ENCODE measurements at regions not wholly inside any gene's neighbourhood (a gene's known extent, or its start where the extent isn't known, plus 50 kb on each side); places are given as distances from the start of the nearest gene placed in this dataset.

DNA sequence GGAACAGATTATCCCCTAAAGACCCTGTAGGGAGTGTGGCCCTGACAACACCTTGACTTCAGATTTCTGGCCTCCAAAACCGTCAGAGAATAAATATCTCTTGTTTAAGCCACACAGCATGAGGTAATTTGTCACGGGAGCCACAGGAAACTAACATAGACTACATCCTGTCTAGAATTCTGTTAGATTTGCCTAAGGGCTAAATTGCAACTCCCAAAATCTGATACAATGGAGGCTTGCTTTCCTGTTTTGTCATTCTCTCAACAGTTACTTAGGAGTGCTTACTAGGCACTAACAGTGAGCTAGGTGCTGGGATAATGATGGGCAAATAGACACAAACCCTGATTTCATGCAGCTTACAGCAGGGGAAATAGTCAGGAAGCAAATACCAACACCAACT, 141.6 kb downstream of the MIS18A start:
- DNase-seq (no peak), ATAC-seq (no peak)
- intact Hi-C loops (cut with micrococcal nuclease): no loop called here

GRCh38 chr21:32136546-32136945, 142.3 kb downstream of the MIS18A start:
- intact Hi-C loops (cut with micrococcal nuclease): no loop called here
- no peak for DNase-seq
- ATAC-seq: no peak

DNA sequence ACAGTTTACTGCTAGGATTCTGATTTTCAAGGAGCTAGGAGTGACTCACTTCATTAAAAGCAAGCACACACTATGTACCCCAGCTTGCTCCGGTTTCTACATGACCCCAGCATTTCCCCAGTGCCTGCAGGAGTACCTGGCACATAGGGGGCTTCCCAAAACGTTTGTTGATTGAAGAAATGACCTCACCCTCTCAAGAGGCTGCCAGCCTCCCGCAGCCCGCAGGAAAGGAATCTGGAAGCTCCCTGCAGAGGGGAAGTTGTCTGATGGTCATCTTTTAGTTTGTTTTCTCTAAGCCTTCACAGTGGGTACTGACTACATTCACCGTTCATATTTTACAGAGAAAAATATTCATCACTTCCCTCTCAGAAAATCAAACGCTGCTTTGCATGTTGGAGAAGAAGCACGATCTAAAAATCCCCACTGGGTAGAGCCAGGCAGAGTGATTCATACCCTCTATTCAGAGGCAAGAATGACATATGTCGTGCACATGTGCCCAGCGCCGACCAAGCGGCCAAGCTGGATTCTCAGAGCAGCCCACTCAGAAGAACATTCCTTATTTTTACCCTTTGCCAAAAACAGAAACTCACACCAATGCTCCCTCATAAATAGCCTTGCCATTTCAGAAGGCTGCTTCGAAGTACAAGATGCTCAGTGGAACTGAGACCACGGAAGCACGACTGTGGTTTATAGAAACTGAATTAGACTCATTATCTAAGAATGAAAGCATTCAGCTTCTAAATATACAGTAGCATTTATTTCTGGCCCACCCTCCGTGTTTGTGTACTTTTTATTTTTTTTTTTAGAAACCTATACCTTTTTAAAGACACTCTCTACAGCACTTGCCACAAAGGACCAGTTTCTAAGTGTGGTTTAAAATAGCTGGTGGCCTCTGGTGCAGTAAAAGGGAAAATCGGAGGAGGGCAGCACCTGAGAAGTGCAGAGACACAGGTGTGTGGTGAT, 143.2 kb downstream of the MIS18A start:
- ATAC-seq (peak; percentile 21), DNase-seq (no peak)
- intact Hi-C loops (cut with micrococcal nuclease): no loop called here

- ATAC-seq (no peak), DNase-seq (no peak)
- intact Hi-C loops (cut with micrococcal nuclease): no loop called here
Measured at GRCh38 chr21:32134441-32135130, 144.3 kb downstream of the MIS18A start.

- intact Hi-C loops (cut with micrococcal nuclease): no loop called here
- DNase-seq (no peak), ATAC-seq (no peak)
Measured at GRCh38 chr21:32132881-32133280, 146.0 kb downstream of the MIS18A start.

DNA sequence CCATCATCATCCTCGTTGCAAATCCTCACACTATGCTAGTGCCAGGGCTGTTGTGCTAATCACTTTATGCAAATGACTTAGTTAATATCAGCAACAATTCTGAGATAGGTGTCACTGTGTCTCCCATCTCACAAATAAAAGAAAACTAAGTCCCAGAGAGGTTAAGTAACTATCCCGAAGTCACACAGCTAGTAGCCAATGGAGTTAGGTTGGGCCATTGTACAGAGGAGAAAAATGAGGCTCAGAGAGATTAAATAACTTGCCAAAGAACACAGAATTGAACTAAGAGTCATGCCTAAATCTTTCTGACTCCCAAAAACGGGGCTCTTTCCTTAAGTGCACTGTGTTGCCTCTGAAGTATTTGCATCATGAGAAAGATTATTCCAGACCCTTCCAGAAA, 146.4 kb downstream of the MIS18A start:
- DNase-seq (no peak), ATAC-seq (no peak)

DNA sequence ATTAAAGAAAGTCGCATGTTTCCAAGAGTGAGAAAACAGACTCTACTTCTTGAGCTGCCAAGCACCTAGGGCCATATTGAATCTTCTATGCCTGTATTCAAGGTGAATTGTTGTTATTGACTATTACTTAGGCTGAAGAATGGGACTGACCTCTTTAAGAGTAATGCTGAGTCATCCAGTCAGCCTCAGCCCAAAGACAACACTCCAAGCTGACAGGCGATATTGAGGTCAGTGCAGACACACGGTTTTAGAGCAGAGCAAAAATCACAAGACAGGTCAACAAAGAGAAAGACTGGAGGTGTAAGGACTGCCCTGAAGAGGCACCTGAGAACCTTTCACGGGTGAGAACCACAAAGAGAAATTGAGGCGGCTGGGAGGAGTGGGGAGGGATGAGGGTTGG, 146.9 kb downstream of the MIS18A start:
- DNase-seq: no peak
- intact Hi-C loops (cut with micrococcal nuclease): no loop called here
- peak; percentile 85 for ATAC-seq

More for the DNA sequence above, 146.4 kb downstream of the MIS18A start:
- intact Hi-C loops (cut with micrococcal nuclease): no loop called here

DNA sequence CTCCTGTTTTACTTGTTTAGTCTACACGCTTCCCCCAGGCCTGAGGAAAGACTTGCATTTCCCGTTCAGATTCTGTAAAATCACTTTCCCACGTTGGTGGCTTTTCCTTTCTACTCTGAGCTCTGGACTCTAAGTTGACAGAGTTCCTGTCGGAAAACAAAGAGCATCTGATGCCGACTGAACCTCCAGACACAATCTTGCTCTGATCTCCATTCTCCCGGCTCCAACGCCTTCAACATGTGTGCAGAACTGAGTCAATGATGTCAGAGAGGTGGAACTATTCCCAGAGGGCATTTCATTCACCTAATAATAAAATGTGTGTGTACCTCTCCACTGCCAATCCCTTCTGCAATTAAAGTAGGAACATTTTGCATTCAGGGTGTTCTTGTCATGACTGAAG, 147.7 kb downstream of the MIS18A start:
- ATAC-seq: peak; percentile 47
- DNase-seq: no peak
- intact Hi-C loops (cut with micrococcal nuclease): no loop called here

- DNase-seq (no peak), ATAC-seq (no peak)
- intact Hi-C loops (cut with micrococcal nuclease): no loop called here
Measured at GRCh38 chr21:32130031-32130891, 148.6 kb downstream of the MIS18A start.

- intact Hi-C loops (cut with micrococcal nuclease): no loop called here
- ATAC-seq (no peak), DNase-seq (no peak)
Measured at GRCh38 chr21:32127081-32127480, 151.8 kb downstream of the MIS18A start.

GRCh38 chr21:32122082-32122481, 156.8 kb downstream of the MIS18A start:
- DNase-seq: no peak
- ATAC-seq: no peak
- intact Hi-C loops (cut with micrococcal nuclease): no loop called here

GRCh38 chr21:32120230-32120629, 158.6 kb downstream of the MIS18A start:
- intact Hi-C loops (cut with micrococcal nuclease): no loop called here
- ATAC-seq (no peak), DNase-seq (no peak)

DNA sequence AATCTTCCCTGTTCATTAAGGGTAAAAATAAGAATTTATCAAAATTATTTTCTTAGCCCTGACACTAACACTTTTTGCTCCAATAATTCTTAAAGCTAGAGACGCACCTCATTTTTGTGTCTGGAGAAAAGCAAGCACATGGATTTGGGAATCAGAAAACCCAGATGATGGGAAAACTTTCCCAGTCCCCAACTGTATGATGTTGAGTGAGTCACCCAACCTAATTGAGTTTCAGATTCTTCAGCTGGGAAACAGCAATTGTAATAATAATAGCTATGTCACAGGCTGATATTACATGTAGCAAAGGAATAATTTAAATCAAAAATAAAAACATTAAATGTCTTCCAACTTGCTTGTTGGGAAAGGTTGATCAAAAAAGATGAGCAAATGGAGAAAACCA, 159.0 kb downstream of the MIS18A start:
- intact Hi-C loops (cut with micrococcal nuclease): no loop called here
- ATAC-seq (no peak), DNase-seq (no peak)

DNA sequence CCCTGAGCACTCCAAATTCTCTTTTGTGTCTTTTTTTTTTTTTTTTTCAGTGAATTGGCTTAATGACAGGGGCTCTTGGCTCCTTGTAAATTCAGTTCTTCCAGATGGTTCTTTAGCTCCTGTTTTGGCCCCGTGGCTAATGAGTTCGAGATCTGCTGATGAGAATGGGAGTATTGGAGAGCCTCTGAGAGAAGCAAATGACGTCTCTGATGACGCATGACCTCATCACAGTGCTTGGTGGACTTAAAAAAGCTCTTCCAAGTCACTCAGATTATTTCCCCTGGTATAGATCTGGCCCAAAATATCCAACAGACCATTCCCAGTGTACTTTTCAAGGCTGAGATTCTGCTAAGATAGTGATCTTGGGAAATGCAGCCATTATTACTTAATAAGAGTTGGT, 159.5 kb downstream of the MIS18A start:
- intact Hi-C loops (cut with micrococcal nuclease): no loop called here
- no peak for ATAC-seq
- no peak for DNase-seq

DNA sequence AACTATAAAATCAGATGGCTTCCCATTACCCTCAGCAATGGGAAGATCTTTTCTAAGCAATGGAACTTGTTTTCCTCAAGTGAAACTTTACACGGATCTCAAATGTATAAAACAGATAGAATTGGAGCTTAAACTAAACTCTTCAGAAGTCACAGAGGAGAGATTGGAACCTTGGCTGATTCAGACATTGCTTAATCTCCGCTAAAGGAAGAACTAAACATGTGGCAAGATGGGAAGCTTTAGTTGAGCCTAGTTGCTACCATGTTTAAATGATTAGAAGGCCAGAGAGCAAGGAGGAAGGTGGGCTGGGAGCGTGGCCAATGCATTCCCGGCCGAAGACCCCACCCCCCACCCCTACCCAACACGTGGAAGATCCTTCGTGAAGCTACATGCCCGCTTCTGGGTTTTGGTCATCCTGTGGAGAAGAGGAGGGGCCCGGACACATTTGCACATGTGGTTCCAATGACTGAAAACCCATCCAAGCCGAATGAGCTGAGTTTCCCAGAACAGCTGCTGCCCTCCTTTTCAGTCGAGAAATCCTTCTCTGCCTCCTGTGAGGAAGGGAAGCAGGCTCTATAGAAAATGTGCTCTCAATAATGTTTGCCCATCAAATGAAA, 164.3 kb downstream of the MIS18A start:
- ATAC-seq (no peak), DNase-seq (no peak)
- intact Hi-C loops (cut with micrococcal nuclease): no loop called here

DNA sequence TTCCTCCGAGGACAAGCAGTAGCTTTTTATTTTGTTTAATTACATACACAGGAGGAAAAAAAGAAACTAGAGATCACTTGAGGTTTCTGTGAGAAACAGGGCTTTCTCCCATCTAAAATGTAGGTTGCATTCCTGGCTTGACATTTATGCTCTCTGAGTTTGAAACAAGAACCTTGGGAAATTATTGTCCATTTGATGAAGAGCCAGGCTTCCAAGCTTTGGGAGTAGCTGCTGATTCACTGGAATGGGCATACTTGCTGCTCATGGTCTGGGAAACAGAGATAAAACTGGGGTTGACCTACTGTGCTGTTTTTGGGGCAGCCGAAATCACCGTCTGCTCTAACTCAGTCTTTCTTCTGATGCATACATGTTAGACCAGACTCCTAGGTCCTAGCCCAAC, 165.4 kb downstream of the MIS18A start:
- DNase-seq: no peak
- intact Hi-C loops (cut with micrococcal nuclease): no loop called here
- ATAC-seq: no peak

DNA sequence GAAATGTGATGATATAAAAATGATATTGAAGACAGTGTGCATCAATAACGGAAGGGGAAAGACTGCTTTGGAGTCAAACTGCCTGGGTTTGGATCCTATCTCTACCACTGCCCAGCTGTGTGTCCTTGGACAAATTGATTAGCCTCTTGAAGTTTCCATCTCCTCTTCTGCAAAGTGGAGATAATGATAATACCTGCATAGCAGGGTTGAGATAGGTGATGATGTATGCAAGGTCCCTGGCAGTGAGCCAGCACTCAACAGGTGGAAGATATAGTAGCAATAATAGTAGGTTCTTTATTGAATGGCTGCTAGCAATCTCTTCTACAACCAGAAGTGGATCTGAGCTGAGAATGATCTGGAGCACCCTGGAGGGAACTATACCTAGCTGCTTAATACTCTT, 166.7 kb downstream of the MIS18A start:
- no peak for ATAC-seq
- no peak for DNase-seq
- intact Hi-C loops (cut with micrococcal nuclease): no loop called here

GRCh38 chr21:32108566-32108965, 170.3 kb downstream of the MIS18A start:
- ATAC-seq (no peak), DNase-seq (no peak)
- intact Hi-C loops (cut with micrococcal nuclease): no loop called here

DNA sequence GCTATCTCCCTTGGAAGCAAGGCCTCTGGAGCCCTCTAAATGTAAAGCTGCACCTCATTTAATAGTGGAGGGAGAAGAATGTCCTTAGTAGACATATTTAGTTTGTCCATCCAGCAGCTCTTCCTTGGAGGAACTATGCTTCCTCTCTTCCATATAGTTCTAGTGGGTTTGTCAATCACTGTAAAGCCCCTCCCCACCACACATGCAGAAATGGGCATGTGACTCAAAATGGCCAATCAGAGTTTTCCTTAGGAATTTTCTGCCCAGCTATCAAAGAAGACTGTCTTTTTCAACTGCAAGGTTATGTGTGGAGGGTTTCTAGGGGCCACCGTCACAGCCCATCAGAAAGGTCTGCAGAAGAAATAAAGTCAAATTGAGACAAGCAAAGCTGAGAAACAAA, 175.5 kb downstream of the MIS18A start:
- ATAC-seq (no peak), DNase-seq (no peak)
- intact Hi-C loops (cut with micrococcal nuclease): no loop called here

Data from left ventricle myocardium superior (tissue), 1 donor.